ENCODE measurements at regions not wholly inside any gene's neighbourhood (a gene's known extent, or its start where the extent isn't known, plus 50 kb on each side); places are given as distances from the start of the nearest gene placed in this dataset.

DNA sequence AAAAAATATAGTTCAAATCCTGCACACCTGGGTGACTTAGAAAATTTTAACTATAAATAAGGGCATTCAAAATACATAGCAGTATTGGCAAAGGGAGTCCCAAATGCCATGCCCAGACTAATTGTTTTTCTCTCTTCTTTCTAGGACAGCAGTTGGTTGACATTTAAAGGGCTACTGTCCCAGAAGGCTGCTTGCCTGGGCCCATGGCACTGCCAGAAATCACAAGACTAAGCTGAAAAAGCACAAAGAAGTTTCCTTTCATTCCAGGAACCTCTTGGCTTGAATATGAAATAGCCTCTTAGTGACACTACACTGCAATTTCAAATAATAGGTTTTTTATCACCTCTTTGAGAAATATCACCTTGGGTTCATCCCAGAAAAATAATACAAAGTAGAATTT lies 388.9 kb upstream of the TRPC7 start:
- DNase-seq (ENCODE audit: low spot score) = no peak
- ChIA-PET POLR2A (ENCODE audit: low non-redundant PET) (no interaction called here), CTCF (no interaction called here)
- intact Hi-C loops (cut with micrococcal nuclease; ENCODE audit: unreplicated experiment) = no loop called here
- Histone ChIP-seq H3K4me3 (ENCODE audit: low read depth, low read length, poor library complexity, severe bottlenecking) (no peak overlapping the region), H3K36me3 (ENCODE audit: insufficient read depth, low read length, poor library complexity, severe bottlenecking) (no peaks in the 10 kb centered on the region), H3K4me1 (ENCODE audit: insufficient read depth, low read length, poor library complexity, severe bottlenecking) (peaks cover 7% of the 10 kb centered on the region), H3K9me3 (ENCODE audit: low read depth, low read length, poor library complexity, severe bottlenecking) (no peaks in the 10 kb centered on the region), H3K27me3 (replicated peaks; ENCODE audit: insufficient read depth, low read depth, low read length, poor library complexity) (no peaks in the 10 kb centered on the region), H3K27ac (ENCODE audit: low read depth, low read length, poor library complexity, severe bottlenecking) (no peak overlapping the region)
- BruUV-seq (replicated peaks) = no TSS peak
- no peak for TF ChIP-seq EZH2 (IDR thresholded peaks at IDR 0.05; ENCODE audit: borderline replicate concordance, low read depth, low read length, poor library complexity, severe bottlenecking)
- TF ChIP-seq, protein P1, sequence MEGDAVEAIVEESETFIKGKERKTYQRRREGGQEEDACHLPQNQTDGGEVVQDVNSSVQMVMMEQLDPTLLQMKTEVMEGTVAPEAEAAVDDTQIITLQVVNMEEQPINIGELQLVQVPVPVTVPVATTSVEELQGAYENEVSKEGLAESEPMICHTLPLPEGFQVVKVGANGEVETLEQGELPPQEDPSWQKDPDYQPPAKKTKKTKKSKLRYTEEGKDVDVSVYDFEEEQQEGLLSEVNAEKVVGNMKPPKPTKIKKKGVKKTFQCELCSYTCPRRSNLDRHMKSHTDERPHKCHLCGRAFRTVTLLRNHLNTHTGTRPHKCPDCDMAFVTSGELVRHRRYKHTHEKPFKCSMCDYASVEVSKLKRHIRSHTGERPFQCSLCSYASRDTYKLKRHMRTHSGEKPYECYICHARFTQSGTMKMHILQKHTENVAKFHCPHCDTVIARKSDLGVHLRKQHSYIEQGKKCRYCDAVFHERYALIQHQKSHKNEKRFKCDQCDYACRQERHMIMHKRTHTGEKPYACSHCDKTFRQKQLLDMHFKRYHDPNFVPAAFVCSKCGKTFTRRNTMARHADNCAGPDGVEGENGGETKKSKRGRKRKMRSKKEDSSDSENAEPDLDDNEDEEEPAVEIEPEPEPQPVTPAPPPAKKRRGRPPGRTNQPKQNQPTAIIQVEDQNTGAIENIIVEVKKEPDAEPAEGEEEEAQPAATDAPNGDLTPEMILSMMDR (conservative IDR thresholded peaks at IDR 0.05; ENCODE audit: low read depth, low read length) = no peak

DNA sequence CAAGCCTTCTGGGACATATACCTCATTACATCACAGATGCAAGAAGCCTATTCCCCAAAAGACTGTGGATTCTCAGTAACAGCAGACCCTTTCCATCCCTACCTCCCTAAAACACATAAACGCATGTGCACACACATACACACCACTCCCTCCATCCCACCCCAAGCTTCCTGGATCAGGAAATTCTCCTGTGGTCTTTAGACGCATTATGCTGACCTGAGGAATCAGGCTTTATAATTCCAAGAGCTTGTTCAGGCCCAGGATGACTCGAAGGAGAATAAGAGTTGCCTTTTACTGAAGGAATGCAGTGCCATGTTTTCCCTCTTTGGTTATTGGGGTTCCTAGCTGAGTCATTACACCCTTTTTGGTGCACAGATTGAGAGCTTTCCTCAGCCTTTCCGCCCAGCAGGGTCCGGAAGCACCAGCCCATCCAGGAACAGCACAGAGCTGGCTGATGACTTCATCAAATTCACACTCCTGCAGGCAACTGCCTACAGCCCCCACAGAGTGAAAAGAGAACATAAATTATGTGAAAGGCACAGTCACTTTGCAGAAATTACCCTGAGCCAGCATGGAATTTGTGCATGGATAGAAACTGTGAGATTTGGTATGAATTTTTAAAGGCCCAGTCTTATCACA lies 385.0 kb upstream of the TRPC7 start:
- no peaks in the 10 kb centered on the region for H3K36me3 ChIP-seq (ENCODE audit: insufficient read depth, low read length, poor library complexity, severe bottlenecking)
- H3K4me1 ChIP-seq (ENCODE audit: insufficient read depth, low read length, poor library complexity, severe bottlenecking) = peaks cover 7% of the 10 kb centered on the region
- no peaks in the 10 kb centered on the region for H3K27me3 ChIP-seq (replicated peaks; ENCODE audit: insufficient read depth, low read depth, low read length, poor library complexity)
- POLR2A ChIA-PET (ENCODE audit: low non-redundant PET) = no interaction called here
- DNase-seq (ENCODE audit: low spot score) = peak; percentile 77
- CTCF ChIA-PET = interaction anchor here (0.6 kb wide), 1 partner anchor 493 kb away, joined by 4 read pairs; no protein-coding TSS in a partner anchor
- H3K4me3 ChIP-seq (ENCODE audit: low read depth, low read length, poor library complexity, severe bottlenecking) = no peak overlapping the region
- TF ChIP-seq, protein P1 (conservative IDR thresholded peaks at IDR 0.05; ENCODE audit: low read depth, low read length) = no peak
- no peak for TF ChIP-seq EZH2 (IDR thresholded peaks at IDR 0.05; ENCODE audit: borderline replicate concordance, low read depth, low read length, poor library complexity, severe bottlenecking)
- H3K9me3 ChIP-seq (ENCODE audit: low read depth, low read length, poor library complexity, severe bottlenecking) = no peaks in the 10 kb centered on the region
- no TSS peak for BruUV-seq (replicated peaks)
- H3K27ac ChIP-seq (ENCODE audit: low read depth, low read length, poor library complexity, severe bottlenecking) = no peak overlapping the region
- intact Hi-C loops (cut with micrococcal nuclease; ENCODE audit: unreplicated experiment) = no loop called here

DNA sequence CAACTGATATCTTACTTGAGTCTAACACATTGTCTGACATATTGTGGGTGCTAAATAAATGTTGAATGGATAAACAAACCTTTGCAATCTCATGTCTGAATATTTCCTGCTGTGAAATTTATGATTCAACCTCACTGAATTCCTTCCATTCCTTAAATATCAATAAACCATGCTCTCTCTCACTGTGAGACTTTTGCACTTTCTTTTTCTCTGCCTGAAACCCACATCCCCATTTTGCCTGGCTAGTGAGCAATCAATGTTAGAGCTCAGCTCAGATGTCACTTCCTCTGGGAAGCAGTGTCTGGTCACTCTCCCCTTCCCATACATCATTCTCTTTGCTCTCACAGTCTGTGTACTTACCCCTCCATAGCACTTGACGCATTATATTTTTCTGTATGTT lies 383.7 kb upstream of the TRPC7 start:
- H3K27me3 ChIP-seq (replicated peaks; ENCODE audit: insufficient read depth, low read depth, low read length, poor library complexity) = no peaks in the 10 kb centered on the region
- ChIA-PET POLR2A (ENCODE audit: low non-redundant PET) (no interaction called here), CTCF (no interaction called here)
- intact Hi-C loops (cut with micrococcal nuclease; ENCODE audit: unreplicated experiment) = no loop called here
- no TSS peak for BruUV-seq (replicated peaks)
- DNase-seq (ENCODE audit: low spot score) = no peak
- TF ChIP-seq, protein P1 (conservative IDR thresholded peaks at IDR 0.05; ENCODE audit: low read depth, low read length) = no peak
- TF ChIP-seq EZH2 (IDR thresholded peaks at IDR 0.05; ENCODE audit: borderline replicate concordance, low read depth, low read length, poor library complexity, severe bottlenecking) = no peak
- no peak overlapping the region for H3K4me3 ChIP-seq (ENCODE audit: low read depth, low read length, poor library complexity, severe bottlenecking)
- peaks cover 7% of the 10 kb centered on the region for H3K4me1 ChIP-seq (ENCODE audit: insufficient read depth, low read length, poor library complexity, severe bottlenecking)
- H3K27ac ChIP-seq (ENCODE audit: low read depth, low read length, poor library complexity, severe bottlenecking) = no peak overlapping the region
- H3K9me3 ChIP-seq (ENCODE audit: low read depth, low read length, poor library complexity, severe bottlenecking) = no peaks in the 10 kb centered on the region
- H3K36me3 ChIP-seq (ENCODE audit: insufficient read depth, low read length, poor library complexity, severe bottlenecking) = no peaks in the 10 kb centered on the region

Data from A673 (cell line).